ENCODE measurements at regions not wholly inside any gene's neighbourhood (a gene's known extent, or its start where the extent isn't known, plus 50 kb on each side); places are given as distances from the start of the nearest gene placed in this dataset.

- TF ChIP-seq POLR2A (IDR thresholded peaks at IDR 0.05) = no peak
- TF ChIP-seq, protein P1, sequence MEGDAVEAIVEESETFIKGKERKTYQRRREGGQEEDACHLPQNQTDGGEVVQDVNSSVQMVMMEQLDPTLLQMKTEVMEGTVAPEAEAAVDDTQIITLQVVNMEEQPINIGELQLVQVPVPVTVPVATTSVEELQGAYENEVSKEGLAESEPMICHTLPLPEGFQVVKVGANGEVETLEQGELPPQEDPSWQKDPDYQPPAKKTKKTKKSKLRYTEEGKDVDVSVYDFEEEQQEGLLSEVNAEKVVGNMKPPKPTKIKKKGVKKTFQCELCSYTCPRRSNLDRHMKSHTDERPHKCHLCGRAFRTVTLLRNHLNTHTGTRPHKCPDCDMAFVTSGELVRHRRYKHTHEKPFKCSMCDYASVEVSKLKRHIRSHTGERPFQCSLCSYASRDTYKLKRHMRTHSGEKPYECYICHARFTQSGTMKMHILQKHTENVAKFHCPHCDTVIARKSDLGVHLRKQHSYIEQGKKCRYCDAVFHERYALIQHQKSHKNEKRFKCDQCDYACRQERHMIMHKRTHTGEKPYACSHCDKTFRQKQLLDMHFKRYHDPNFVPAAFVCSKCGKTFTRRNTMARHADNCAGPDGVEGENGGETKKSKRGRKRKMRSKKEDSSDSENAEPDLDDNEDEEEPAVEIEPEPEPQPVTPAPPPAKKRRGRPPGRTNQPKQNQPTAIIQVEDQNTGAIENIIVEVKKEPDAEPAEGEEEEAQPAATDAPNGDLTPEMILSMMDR (IDR thresholded peaks at IDR 0.05) = no peak
- Histone ChIP-seq H3K27ac (no peak overlapping the region), H3K9me3 (no peaks in the 10 kb centered on the region), H3K4me1 (no peaks in the 10 kb centered on the region), H3K27me3 (no peaks in the 10 kb centered on the region), H3K36me3 (replicated peaks in 1 of 2; ENCODE audit: insufficient read depth in 1 of 2, low read depth in 2 of 2) (no peaks in the 10 kb centered on the region), H3K4me3 (no peak overlapping the region)
- ATAC-seq (no peak), DNase-seq (no peak)
- WGBS, 2 donors = 53 to 67% methylated on average over 7 of the region's 7 CpGs
- intact Hi-C loops (cut with DNase I) = no loop called here
Measured at GRCh38 chr18:6509417-6509816, 94.7 kb upstream of the L3MBTL4 start.

- Histone ChIP-seq H3K9me3 (no peaks in the 10 kb centered on the region), H3K4me3 (no peak overlapping the region), H3K27ac (no peak overlapping the region), H3K27me3 (no peaks in the 10 kb centered on the region), H3K4me1 (no peaks in the 10 kb centered on the region), H3K36me3 (replicated peaks in 1 of 2; ENCODE audit: insufficient read depth in 1 of 2, low read depth in 2 of 2) (no peaks in the 10 kb centered on the region)
- 10 to 13% methylated on average over 2 of the region's 2 CpGs for WGBS, 2 donors
- ATAC-seq (no peak), DNase-seq (no peak)
- no peak for TF ChIP-seq POLR2A (IDR thresholded peaks at IDR 0.05)
- TF ChIP-seq, protein P1 (IDR thresholded peaks at IDR 0.05) = no peak
- intact Hi-C loops (cut with DNase I) = no loop called here
Measured at GRCh38 chr18:6509832-6510231, 95.1 kb upstream of the L3MBTL4 start.

DNA sequence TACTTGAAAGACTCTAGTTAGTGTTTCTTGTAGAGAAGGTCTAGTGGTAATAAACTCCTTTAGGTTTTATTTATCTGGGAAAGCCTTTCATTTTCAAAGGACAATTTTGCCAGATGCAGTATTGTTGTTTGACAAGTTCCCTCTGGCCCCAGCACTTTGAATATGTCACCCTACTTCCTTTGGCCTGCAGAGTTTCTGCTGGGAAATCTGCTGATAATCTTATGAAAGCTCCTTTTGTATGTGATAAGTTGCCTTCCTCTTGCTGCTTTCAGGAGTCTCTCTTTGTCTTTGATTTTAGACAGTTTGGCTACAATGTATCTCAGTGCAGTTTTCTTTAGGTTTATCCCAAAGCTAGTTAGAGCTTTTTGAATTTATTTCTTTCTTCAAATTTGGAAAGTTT lies 106.2 kb upstream of the L3MBTL4 start:
- Histone ChIP-seq H3K9me3 (no peaks in the 10 kb centered on the region), H3K4me3 (no peak overlapping the region), H3K4me1 (no peaks in the 10 kb centered on the region), H3K36me3 (replicated peaks in 1 of 2; ENCODE audit: insufficient read depth in 1 of 2, low read depth in 2 of 2) (no peaks in the 10 kb centered on the region), H3K27ac (no peak overlapping the region), H3K27me3 (no peaks in the 10 kb centered on the region)
- TF ChIP-seq, protein P1 (IDR thresholded peaks at IDR 0.05) = no peak
- no peak for TF ChIP-seq POLR2A (IDR thresholded peaks at IDR 0.05)
- intact Hi-C loops (cut with DNase I) = no loop called here
- no peak for DNase-seq
- no peak for ATAC-seq

DNA sequence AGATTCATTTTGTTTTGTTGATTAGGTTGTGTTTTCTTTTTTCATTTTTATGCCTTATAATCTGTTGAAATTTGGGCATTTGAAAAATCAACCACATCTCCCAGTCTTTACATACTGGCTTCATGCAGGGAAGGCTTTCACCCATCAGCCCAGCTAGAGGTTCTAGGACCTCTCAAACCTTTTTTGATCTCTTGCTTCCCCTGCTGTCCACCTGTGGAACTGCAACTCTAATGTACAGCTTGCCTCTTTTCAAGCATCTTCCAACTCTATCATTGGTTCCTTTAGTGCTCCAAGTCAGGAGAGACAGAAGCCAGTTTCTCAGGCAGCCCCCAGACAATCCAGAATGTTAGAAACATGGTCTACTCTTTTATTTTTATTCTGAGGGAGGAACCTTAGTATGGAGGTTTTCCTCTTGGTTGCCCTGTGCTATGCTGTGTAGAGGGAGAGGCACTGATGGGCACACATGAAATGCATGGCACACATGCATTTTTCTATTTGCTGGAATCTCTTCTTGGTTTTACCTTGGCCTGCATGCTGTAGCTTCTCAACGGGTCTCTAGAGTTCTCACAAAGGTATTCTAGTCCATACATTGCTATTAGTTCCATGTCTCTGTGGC lies 107.2 kb upstream of the L3MBTL4 start:
- no peaks in the 10 kb centered on the region for H3K27me3 ChIP-seq
- 29 to 32% methylated on average over 1 of the region's 1 CpG for WGBS, 2 donors
- DNase-seq (peak; percentile 28 to 61 (median 45)), ATAC-seq (no peak)
- intact Hi-C loops (cut with DNase I) = no loop called here
- no peaks in the 10 kb centered on the region for H3K36me3 ChIP-seq (replicated peaks in 1 of 2; ENCODE audit: insufficient read depth in 1 of 2, low read depth in 2 of 2)
- H3K4me1 ChIP-seq = no peaks in the 10 kb centered on the region
- no peak overlapping the region for H3K4me3 ChIP-seq
- TF ChIP-seq POLR2A (IDR thresholded peaks at IDR 0.05) = no peak
- TF ChIP-seq, protein P1 (IDR thresholded peaks at IDR 0.05) = peak; percentile 18 to 72 (median 55)
- no peaks in the 10 kb centered on the region for H3K9me3 ChIP-seq
- H3K27ac ChIP-seq = no peak overlapping the region

- Histone ChIP-seq H3K4me3 (no peak overlapping the region), H3K4me1 (no peaks in the 10 kb centered on the region), H3K36me3 (replicated peaks in 1 of 2; ENCODE audit: insufficient read depth in 1 of 2, low read depth in 2 of 2) (no peaks in the 10 kb centered on the region), H3K27ac (no peak overlapping the region), H3K27me3 (no peaks in the 10 kb centered on the region), H3K9me3 (no peaks in the 10 kb centered on the region)
- WGBS, 2 donors = 33 to 39% methylated on average over 2 of the region's 2 CpGs
- no peak for TF ChIP-seq POLR2A (IDR thresholded peaks at IDR 0.05)
- TF ChIP-seq, protein P1 (IDR thresholded peaks at IDR 0.05) = no peak
- DNase-seq (no peak), ATAC-seq (no peak)
- intact Hi-C loops (cut with DNase I) = no loop called here
Measured at GRCh38 chr18:6525604-6526003, 110.9 kb upstream of the L3MBTL4 start.
